Ovary (tissue), 7 donors: ENCODE measurements at regions not wholly inside any gene's neighbourhood (a gene's known extent, or its start where the extent isn't known, plus 50 kb on each side); places are given as distances from the start of the nearest gene placed in this dataset.

ENCODE experiments used
- DNase-seq, 5 donors: peaks; one replicate each; pipeline ENCODE4 v3.0.0-alpha.2; 2019 to 2020
- H3K27ac ChIP-seq, 2 donors: fragments of 200-600 bp; one replicate each; pipeline versions ENCODE4 v1.5.1 to v1.8.0; 2019 to 2022
- H3K27me3 ChIP-seq: fragments of 200-600 bp; one replicate; pipeline ENCODE4 v1.8.0; 2022
- H3K36me3 ChIP-seq: fragments of 200-600 bp; sonication (generic); one replicate; pipeline ENCODE4 v1.5.1; 2019
- H3K4me1 ChIP-seq: one replicate; pipeline ENCODE4 v1.8.1; 2013; ENCODE audit warnings: mild to moderate bottlenecking, moderate library complexity; ENCODE audit not compliant: insufficient read depth
- H3K4me3 ChIP-seq: fragments of 200-600 bp; sonication (generic); one replicate; pipeline ENCODE4 v1.5.1; 2017
- H3K9me3 ChIP-seq, 2 donors: fragments of 200-600 bp in 1 of 2; sonication (generic) in 1 of 2; one replicate each; pipeline versions ENCODE4 v1.5.1 to v1.8.1; 2013 to 2019; ENCODE audit warnings: mild to moderate bottlenecking in 1 of 2, moderate library complexity in 1 of 2
- EP300 ChIP-seq: sonication (generic); formaldehyde crosslinking; IDR thresholded peaks from one replicate; pipeline ENCODE4 v1.6.1; 2017; ENCODE audit warnings: antibody characterized with exemption
- POLR2A ChIP-seq: fragments of 450-650 bp; IDR thresholded peaks from one replicate; pipeline ENCODE4 v1.6.1; 2017; ENCODE audit warnings: antibody characterized with exemption, mild to moderate bottlenecking, moderate library complexity
- WGBS, 3 donors: extraction: QIAGEN DNeasy Blood & Tissue Kit in 1 of 3; methylation state at CpG; one replicate each; pipeline versions ENCODE4 v1.1.5 to v1.1.7; 2013 to 2017; 5-methylcytosine and 5-hydroxymethylcytosine counted together
- intact Hi-C, 4 donors: fragments of 100-400 bp; cut with DNase I; formaldehyde crosslinking; loops; one replicate each; pipeline versions ENCODE4 v1.11.0 to v1.15.1; 2022 to 2023
- TF ChIP-seq, protein P1 (sequence below), 3 donors: fragments of 450-650 bp in 2 of 3; fragments of 200-600 bp in 1 of 3; IDR thresholded peaks; one replicate each; pipeline versions ENCODE4 v1.5.1 to v1.8.0; 2016 to 2022; ENCODE audit warnings: antibody characterized with exemption in 3 of 3, mild to moderate bottlenecking in 1 of 3
- donor health status: DM: no; HTN: no; CAD: no; lungs with moderate emphysema.
- donor health status: DM: no; HTN: no; CAD: no.
- donor health status: Bipolar disorder and iron deficiency.
- donor health status: DM: no; HTN: no; CAD: no.
- donor health status: DM: yes; HTN: yes; CAD: no.

- no peak for DNase-seq
- intact Hi-C loops, result no loop called here
- no peaks in the 10 kb centered on the region for H3K36me3 ChIP-seq
- H3K4me3 ChIP-seq, result no peak overlapping the region
- no peak overlapping the region for H3K27ac ChIP-seq
- no peaks in the 10 kb centered on the region for H3K4me1 ChIP-seq
- TF ChIP-seq POLR2A, result no peak
- no peak for TF ChIP-seq EP300
- TF ChIP-seq, protein P1, sequence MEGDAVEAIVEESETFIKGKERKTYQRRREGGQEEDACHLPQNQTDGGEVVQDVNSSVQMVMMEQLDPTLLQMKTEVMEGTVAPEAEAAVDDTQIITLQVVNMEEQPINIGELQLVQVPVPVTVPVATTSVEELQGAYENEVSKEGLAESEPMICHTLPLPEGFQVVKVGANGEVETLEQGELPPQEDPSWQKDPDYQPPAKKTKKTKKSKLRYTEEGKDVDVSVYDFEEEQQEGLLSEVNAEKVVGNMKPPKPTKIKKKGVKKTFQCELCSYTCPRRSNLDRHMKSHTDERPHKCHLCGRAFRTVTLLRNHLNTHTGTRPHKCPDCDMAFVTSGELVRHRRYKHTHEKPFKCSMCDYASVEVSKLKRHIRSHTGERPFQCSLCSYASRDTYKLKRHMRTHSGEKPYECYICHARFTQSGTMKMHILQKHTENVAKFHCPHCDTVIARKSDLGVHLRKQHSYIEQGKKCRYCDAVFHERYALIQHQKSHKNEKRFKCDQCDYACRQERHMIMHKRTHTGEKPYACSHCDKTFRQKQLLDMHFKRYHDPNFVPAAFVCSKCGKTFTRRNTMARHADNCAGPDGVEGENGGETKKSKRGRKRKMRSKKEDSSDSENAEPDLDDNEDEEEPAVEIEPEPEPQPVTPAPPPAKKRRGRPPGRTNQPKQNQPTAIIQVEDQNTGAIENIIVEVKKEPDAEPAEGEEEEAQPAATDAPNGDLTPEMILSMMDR (IDR thresholded peaks at IDR 0.05), result no peak
- no peaks in the 10 kb centered on the region for H3K27me3 ChIP-seq
- no peaks in the 10 kb centered on the region for H3K9me3 ChIP-seq
Measured at GRCh38 chr12:73158341-73158740, 886.2 kb downstream of the TRHDE start.

GRCh38 chr12:73159954-73160353, 887.8 kb downstream of the TRHDE start:
- H3K36me3 ChIP-seq, result no peaks in the 10 kb centered on the region
- no peak for DNase-seq
- no peaks in the 10 kb centered on the region for H3K27me3 ChIP-seq
- no peak overlapping the region for H3K27ac ChIP-seq
- TF ChIP-seq EP300 (no peak), POLR2A (no peak)
- TF ChIP-seq, protein P1 (IDR thresholded peaks at IDR 0.05), result no peak
- H3K9me3 ChIP-seq, result no peaks in the 10 kb centered on the region
- H3K4me3 ChIP-seq, result no peak overlapping the region
- intact Hi-C loops, result no loop called here
- H3K4me1 ChIP-seq, result no peaks in the 10 kb centered on the region

DNA sequence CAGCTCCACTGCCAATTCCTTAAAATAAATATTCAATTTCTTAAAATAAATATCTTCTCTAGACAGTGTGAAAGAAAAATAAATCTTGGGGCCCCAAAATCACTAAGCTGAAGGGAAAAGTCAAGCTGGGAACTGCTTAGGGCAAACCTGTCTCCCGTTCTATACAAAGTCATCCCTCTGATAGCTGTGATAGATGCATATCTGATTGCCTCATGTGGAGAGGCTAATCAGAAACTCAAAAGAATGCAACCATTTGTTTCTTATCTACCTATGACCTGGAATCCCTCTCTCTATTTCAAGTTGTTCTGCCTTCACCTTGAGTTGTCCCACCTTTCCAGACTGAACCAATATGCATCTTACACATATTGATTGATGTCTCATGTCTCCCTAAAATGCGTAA, 889.8 kb downstream of the TRHDE start:
- no peak for DNase-seq
- Histone ChIP-seq H3K9me3 (no peaks in the 10 kb centered on the region), H3K27me3 (no peaks in the 10 kb centered on the region), H3K4me1 (no peaks in the 10 kb centered on the region), H3K27ac (no peak overlapping the region), H3K4me3 (no peak overlapping the region), H3K36me3 (no peaks in the 10 kb centered on the region)
- intact Hi-C loops, result no loop called here
- 89 to 99% (median 93%) methylated on average over 2 of the region's 2 CpGs for WGBS, 3 donors
- TF ChIP-seq, protein P1 (IDR thresholded peaks at IDR 0.05), result no peak
- TF ChIP-seq EP300, result no peak
- no peak for TF ChIP-seq POLR2A

DNA sequence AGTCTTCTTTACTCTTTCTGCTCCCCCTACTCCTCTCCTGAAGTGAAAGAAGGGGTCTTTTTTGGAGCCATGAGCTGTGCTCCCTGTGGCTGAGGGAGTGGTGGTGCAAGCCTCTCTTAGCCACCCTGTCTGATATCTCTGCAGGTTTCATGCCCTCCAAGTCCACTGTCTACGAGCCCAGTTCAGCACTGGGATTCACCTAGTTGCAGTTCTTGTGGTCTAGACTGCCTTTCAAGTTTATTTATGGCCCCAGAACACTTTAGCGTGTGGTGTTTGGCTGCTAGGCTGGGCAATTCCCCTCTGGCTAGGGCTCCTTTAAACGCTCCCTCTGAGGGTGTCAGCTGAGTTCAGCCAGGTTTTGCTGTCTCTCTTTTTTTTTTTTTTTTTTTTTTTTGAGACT, 908.6 kb downstream of the TRHDE start:
- Histone ChIP-seq H3K27me3 (no peaks in the 10 kb centered on the region), H3K9me3 (no peaks in the 10 kb centered on the region), H3K4me1 (no peaks in the 10 kb centered on the region), H3K36me3 (no peaks in the 10 kb centered on the region), H3K4me3 (no peak overlapping the region), H3K27ac (no peak overlapping the region)
- intact Hi-C loops, result no loop called here
- DNase-seq, result no peak
- 46 to 55% (median 47%) methylated on average over 3 of the region's 3 CpGs for WGBS, 3 donors
- TF ChIP-seq, protein P1 (IDR thresholded peaks at IDR 0.05), result no peak
- TF ChIP-seq POLR2A, result no peak

DNA sequence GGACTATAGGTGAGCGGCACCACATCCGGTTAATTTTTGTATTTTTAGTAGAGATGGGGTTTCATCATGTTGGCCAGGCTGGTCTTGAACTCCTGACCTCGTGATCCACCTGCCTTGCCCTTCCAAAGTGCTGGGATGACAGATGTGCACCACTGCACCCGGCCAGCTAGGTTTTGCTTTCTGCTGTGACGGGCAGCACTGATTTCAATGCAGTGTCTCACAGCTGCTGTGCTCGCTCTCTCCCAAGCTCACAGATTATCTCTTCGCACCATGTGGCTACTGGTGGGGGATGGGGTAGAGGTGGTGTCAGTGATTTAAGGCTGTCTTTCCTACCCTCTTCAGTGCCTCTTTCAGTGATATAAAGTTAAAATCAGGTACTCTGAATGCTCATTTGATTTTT, 909.1 kb downstream of the TRHDE start:
- H3K4me3 ChIP-seq, result no peak overlapping the region
- H3K27ac ChIP-seq, result no peak overlapping the region
- TF ChIP-seq EP300 (no peak), POLR2A (no peak)
- TF ChIP-seq, protein P1 (IDR thresholded peaks at IDR 0.05), result no peak
- H3K4me1 ChIP-seq, result no peaks in the 10 kb centered on the region
- intact Hi-C loops, result no loop called here
- no peaks in the 10 kb centered on the region for H3K36me3 ChIP-seq
- H3K27me3 ChIP-seq, result no peaks in the 10 kb centered on the region
- H3K9me3 ChIP-seq, result no peaks in the 10 kb centered on the region
- DNase-seq, result no peak
- 57 to 75% (median 62%) methylated on average over 7 of the region's 7 CpGs for WGBS, 3 donors
